ENCODE measurements at regions not wholly inside any gene's neighbourhood (a gene's known extent, or its start where the extent isn't known, plus 50 kb on each side); places are given as distances from the start of the nearest gene placed in this dataset.

- Mint-ChIP-seq H3K9me3 (no peaks in the 10 kb centered on the region), H3K36me3 (no peaks in the 10 kb centered on the region), H3K4me3 (no peak overlapping the region), H3K27ac (no peak overlapping the region), H3K4me1 (no peaks in the 10 kb centered on the region), H3K27me3 (no peaks in the 10 kb centered on the region)
- DNase-seq: no peak
- ATAC-seq (ENCODE audit: low read depth): no peak
- POLR2A ChIA-PET: no interaction called here
These were observed 790.9 kb downstream of the TMEM182 start for GRCh38 chr2:103552775-103553174.

GRCh38 chr2:103594823-103595222 is 833.0 kb downstream of the TMEM182 start:
- Mint-ChIP-seq H3K36me3 (no peaks in the 10 kb centered on the region), H3K27me3 (no peaks in the 10 kb centered on the region), H3K9me3 (peaks cover 6% of the 10 kb centered on the region), H3K4me1 (no peaks in the 10 kb centered on the region), H3K27ac (no peak overlapping the region), H3K4me3 (no peak overlapping the region)
- ATAC-seq (ENCODE audit: low read depth): no peak
- POLR2A ChIA-PET: no interaction called here
- no peak for DNase-seq

- H3K4me3 Mint-ChIP-seq: no peak overlapping the region
- POLR2A ChIA-PET: no interaction called here
These were observed 843.4 kb downstream of the TMEM182 start for GRCh38 chr2:103605071-103605780.

GRCh38 chr2:103615611-103616105 is 853.8 kb downstream of the TMEM182 start:
- peaks cover 10% of the 10 kb centered on the region for H3K9me3 Mint-ChIP-seq
- no peaks in the 10 kb centered on the region for H3K27me3 Mint-ChIP-seq
- H3K4me1 Mint-ChIP-seq: no peaks in the 10 kb centered on the region
- H3K4me3 Mint-ChIP-seq: no peak overlapping the region
- ATAC-seq (ENCODE audit: low read depth) (no peak), DNase-seq (no peak)
- POLR2A ChIA-PET: no interaction called here
- no peak overlapping the region for H3K27ac Mint-ChIP-seq
- H3K36me3 Mint-ChIP-seq: no peaks in the 10 kb centered on the region

More at GRCh38 chr2:103605071-103605780, 843.4 kb downstream of the TMEM182 start:
- ATAC-seq (ENCODE audit: low read depth): no peak
- Mint-ChIP-seq H3K4me1 (no peaks in the 10 kb centered on the region), H3K36me3 (no peaks in the 10 kb centered on the region), H3K27ac (no peak overlapping the region), H3K27me3 (no peaks in the 10 kb centered on the region), H3K9me3 (peaks cover 2% of the 10 kb centered on the region)
- no peak for DNase-seq

GRCh38 chr2:103616891-103617290 is 855.1 kb downstream of the TMEM182 start:
- Mint-ChIP-seq H3K27me3 (no peaks in the 10 kb centered on the region), H3K27ac (no peak overlapping the region), H3K4me1 (no peaks in the 10 kb centered on the region), H3K36me3 (no peaks in the 10 kb centered on the region), H3K9me3 (peaks cover 10% of the 10 kb centered on the region), H3K4me3 (no peak overlapping the region)
- POLR2A ChIA-PET: no interaction called here
- ATAC-seq (ENCODE audit: low read depth) (no peak), DNase-seq (no peak)

- DNase-seq (no peak), ATAC-seq (ENCODE audit: low read depth) (no peak)
- no peaks in the 10 kb centered on the region for H3K4me1 Mint-ChIP-seq
- no peaks in the 10 kb centered on the region for H3K36me3 Mint-ChIP-seq
- H3K4me3 Mint-ChIP-seq: no peak overlapping the region
- peaks cover 10% of the 10 kb centered on the region for H3K9me3 Mint-ChIP-seq
- POLR2A ChIA-PET: no interaction called here
- no peak overlapping the region for H3K27ac Mint-ChIP-seq
- H3K27me3 Mint-ChIP-seq: no peaks in the 10 kb centered on the region
These were observed 856.3 kb downstream of the TMEM182 start for GRCh38 chr2:103618112-103618511.

DNA sequence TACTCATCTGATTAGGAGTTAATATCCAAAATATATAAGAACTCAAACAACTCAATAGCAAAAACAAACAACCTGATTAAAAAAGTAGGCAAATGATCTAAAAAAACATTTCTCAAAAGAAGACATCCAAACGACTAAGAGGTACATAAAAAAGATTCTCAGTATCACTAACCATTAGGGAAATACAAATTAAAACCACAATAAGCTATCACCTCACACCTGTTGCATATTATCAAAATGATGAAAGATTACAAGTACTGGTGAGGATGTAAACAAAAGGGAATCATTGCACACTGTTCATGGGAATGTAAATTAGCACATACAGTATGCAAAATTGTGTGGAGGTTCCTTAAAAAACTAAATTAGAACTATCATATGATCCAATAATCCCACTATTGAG is 865.5 kb downstream of the TMEM182 start:
- H3K4me3 Mint-ChIP-seq: no peak overlapping the region
- no peak overlapping the region for H3K27ac Mint-ChIP-seq
- POLR2A ChIA-PET: no interaction called here
- H3K9me3 Mint-ChIP-seq: peaks cover 2% of the 10 kb centered on the region
- no peak for DNase-seq
- H3K4me1 Mint-ChIP-seq: no peaks in the 10 kb centered on the region
- no peaks in the 10 kb centered on the region for H3K36me3 Mint-ChIP-seq
- no peak for ATAC-seq (ENCODE audit: low read depth)
- H3K27me3 Mint-ChIP-seq: no peaks in the 10 kb centered on the region

DNA sequence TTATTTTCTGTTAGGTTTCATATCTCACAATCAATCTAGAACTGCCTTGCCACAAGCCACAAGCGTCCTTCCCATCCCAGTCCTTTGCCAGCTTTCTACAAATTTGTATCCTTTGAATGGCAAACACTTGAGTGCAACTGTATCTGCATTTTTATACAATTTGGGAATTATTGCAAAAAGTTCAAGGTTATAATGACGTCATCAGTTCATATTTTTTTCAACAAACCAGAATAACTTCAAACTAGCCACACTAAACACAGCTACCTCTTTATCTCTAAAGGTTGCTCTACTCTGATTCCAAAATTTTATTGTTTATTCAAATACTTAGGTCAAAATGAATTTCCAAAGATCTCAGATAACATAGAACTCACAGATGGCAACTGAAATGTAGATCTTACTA is 877.1 kb downstream of the TMEM182 start:
- no peak for DNase-seq
- H3K4me1 Mint-ChIP-seq: no peaks in the 10 kb centered on the region
- H3K9me3 Mint-ChIP-seq: peaks cover 3% of the 10 kb centered on the region
- H3K36me3 Mint-ChIP-seq: no peaks in the 10 kb centered on the region
- H3K27me3 Mint-ChIP-seq: no peaks in the 10 kb centered on the region
- H3K4me3 Mint-ChIP-seq: no peak overlapping the region
- H3K27ac Mint-ChIP-seq: no peak overlapping the region
- no peak for ATAC-seq (ENCODE audit: low read depth)
- POLR2A ChIA-PET: no interaction called here

- H3K4me3 Mint-ChIP-seq: no peak overlapping the region
- H3K36me3 Mint-ChIP-seq: no peaks in the 10 kb centered on the region
- no peaks in the 10 kb centered on the region for H3K27me3 Mint-ChIP-seq
- DNase-seq (no peak), ATAC-seq (ENCODE audit: low read depth) (no peak)
- no peaks in the 10 kb centered on the region for H3K4me1 Mint-ChIP-seq
- H3K27ac Mint-ChIP-seq: no peak overlapping the region
- H3K9me3 Mint-ChIP-seq: no peaks in the 10 kb centered on the region
- POLR2A ChIA-PET: no interaction called here
These were observed 894.7 kb downstream of the TMEM182 start for GRCh38 chr2:103656558-103656957.

DNA sequence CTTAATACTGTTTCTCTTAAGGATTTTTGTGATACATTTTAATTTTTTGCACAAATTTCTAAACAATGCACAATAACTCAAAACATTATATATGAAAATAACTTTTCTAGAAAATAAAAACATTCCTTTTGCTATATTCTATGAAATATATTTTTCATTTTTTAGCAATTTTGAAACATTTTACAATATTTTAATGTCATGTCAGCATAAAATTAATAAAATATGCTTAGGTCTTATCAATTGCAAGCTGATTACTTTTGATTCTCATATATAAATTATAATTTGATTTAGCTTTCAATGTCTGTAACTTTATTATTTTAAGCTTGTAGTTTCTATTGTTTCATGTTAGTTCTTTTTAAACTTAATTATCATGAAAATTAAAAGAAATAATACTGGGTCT is 898.7 kb downstream of the TMEM182 start:
- no peak overlapping the region for H3K4me3 Mint-ChIP-seq
- ATAC-seq (ENCODE audit: low read depth) (no peak), DNase-seq (no peak)
- H3K27me3 Mint-ChIP-seq: no peaks in the 10 kb centered on the region
- no peaks in the 10 kb centered on the region for H3K4me1 Mint-ChIP-seq
- H3K9me3 Mint-ChIP-seq: no peaks in the 10 kb centered on the region
- H3K36me3 Mint-ChIP-seq: no peaks in the 10 kb centered on the region
- H3K27ac Mint-ChIP-seq: no peak overlapping the region
- POLR2A ChIA-PET: no interaction called here

GRCh38 chr2:103660947-103661346 is 899.1 kb downstream of the TMEM182 start:
- H3K36me3 Mint-ChIP-seq: no peaks in the 10 kb centered on the region
- ATAC-seq (ENCODE audit: low read depth): no peak
- no peak for DNase-seq
- no peaks in the 10 kb centered on the region for H3K9me3 Mint-ChIP-seq
- H3K27ac Mint-ChIP-seq: no peak overlapping the region
- H3K4me1 Mint-ChIP-seq: no peaks in the 10 kb centered on the region
- H3K4me3 Mint-ChIP-seq: no peak overlapping the region
- no peaks in the 10 kb centered on the region for H3K27me3 Mint-ChIP-seq
- POLR2A ChIA-PET: no interaction called here

DNA sequence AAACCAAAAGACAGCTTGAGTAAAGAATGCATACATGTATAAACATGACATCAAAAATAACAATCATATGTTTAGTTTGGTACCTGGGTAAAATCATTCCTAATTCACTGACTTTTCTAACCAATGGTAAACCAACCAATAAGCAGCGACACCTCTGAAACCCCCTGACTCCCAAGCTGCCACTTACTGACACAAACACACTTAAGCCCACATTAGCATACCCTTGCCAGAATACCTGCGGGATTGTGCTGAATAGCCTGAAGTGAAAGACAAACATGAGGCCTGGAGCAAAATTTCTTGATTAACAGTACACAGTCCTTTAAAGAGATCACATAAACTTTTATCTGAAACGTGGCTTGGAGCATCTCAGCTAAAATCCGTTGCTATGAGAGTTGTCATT is 902.9 kb downstream of the TMEM182 start:
- no peaks in the 10 kb centered on the region for H3K36me3 Mint-ChIP-seq
- POLR2A ChIA-PET: no interaction called here

GRCh38 chr2:103667335-103667884 is 905.6 kb downstream of the TMEM182 start:
- ATAC-seq (ENCODE audit: low read depth): no peak
- H3K27ac Mint-ChIP-seq: no peak overlapping the region
- POLR2A ChIA-PET: no interaction called here
- H3K36me3 Mint-ChIP-seq: no peaks in the 10 kb centered on the region
- H3K9me3 Mint-ChIP-seq: peaks cover 1% of the 10 kb centered on the region
- no peaks in the 10 kb centered on the region for H3K27me3 Mint-ChIP-seq
- DNase-seq: no peak
- no peak overlapping the region for H3K4me3 Mint-ChIP-seq
- H3K4me1 Mint-ChIP-seq: no peaks in the 10 kb centered on the region

More for the DNA sequence above, 902.9 kb downstream of the TMEM182 start:
- Mint-ChIP-seq H3K4me1 (no peaks in the 10 kb centered on the region), H3K9me3 (no peaks in the 10 kb centered on the region), H3K4me3 (no peak overlapping the region), H3K27ac (no peak overlapping the region), H3K27me3 (no peaks in the 10 kb centered on the region)
- ATAC-seq (ENCODE audit: low read depth) (no peak), DNase-seq (no peak)

DNA sequence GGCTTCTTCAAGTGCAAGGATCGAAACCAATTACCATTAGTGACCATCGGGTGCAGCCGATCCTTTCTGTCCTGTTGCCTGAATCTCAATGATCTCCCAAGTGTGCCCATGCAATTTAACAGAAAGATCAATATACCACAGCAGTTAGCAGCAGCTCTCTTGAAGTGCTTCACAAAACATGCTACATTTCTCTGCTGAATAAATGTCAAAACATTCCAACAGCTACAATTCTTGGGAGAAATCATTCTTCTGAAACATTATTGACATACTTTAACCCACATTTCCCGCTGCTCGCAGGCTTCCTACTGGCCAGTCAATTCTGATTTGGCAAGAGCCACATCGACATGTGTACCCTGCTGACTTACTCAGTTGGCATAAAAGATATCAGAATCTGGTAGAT is 907.7 kb downstream of the TMEM182 start:
- no peaks in the 10 kb centered on the region for H3K4me1 Mint-ChIP-seq
- H3K4me3 Mint-ChIP-seq: no peak overlapping the region
- POLR2A ChIA-PET: no interaction called here
- H3K27me3 Mint-ChIP-seq: no peaks in the 10 kb centered on the region
- H3K9me3 Mint-ChIP-seq: peaks cover 1% of the 10 kb centered on the region
- DNase-seq: no peak
- ATAC-seq (ENCODE audit: low read depth): no peak
- no peaks in the 10 kb centered on the region for H3K36me3 Mint-ChIP-seq
- no peak overlapping the region for H3K27ac Mint-ChIP-seq

Data from activated naive CD8-positive, alpha-beta T cell treated with anti-CD3 and anti-CD28 coated beads, Interleukin-2, amount 10 ng/mL, durations not matched to agents 7 days and 5 days (primary cell).